Esophagus squamous epithelium (tissue), 4 donors: ENCODE measurements at regions not wholly inside any gene's neighbourhood (a gene's known extent, or its start where the extent isn't known, plus 50 kb on each side); places are given as distances from the start of the nearest gene placed in this dataset.

Experiments
- POLR2A ChIP-seq, 4 donors: fragments of 450-650 bp; IDR thresholded peaks; one replicate each; pipeline ENCODE4 v1.6.1; 2017; ENCODE audit warnings: antibody characterized with exemption in 4 of 4, mild to moderate bottlenecking in 4 of 4, moderate library complexity in 3 of 4
- TF ChIP-seq, protein P1 (sequence below), 6 experiments: fragments of 450-650 bp in 4 of 6; fragments of 200-600 bp in 2 of 6; sonication (generic) in 2 of 6; IDR thresholded peaks; one replicate each; pipeline ENCODE4 v1.5.1; 2016 to 2019; ENCODE audit warnings: antibody characterized with exemption in 6 of 6, mild to moderate bottlenecking in 4 of 6, moderate library complexity in 4 of 6

DNA sequence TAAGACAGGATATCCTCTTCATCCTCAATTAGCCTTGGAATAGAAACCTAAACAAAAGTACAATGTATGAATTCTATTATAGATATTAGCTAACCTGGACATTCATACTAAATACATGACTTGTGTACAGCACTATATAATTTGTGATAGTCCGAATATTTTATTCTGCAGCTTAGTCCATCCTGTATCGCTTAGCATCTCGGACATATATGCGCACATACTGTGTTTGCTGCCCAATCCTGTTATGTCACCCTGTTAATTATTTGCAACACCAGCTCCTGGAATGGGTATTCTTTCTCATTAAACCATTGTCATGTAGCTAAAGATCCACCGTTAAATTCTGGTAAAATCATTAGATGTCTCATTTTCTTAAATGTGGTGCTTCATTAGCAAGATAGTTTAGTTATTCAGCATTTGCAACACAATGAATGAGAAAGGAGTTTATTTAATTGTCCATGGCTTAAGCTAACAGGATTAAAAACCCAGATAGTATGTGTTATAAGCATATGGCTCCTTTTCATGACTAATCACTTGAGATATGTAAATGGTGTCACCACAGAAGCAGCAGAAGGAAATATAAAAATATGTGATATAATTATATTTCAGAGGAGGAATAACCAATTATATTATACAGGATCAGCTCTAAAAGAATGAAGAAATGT lies 156.0 kb upstream of the ARHGAP5 start:
- TF ChIP-seq, protein P1, sequence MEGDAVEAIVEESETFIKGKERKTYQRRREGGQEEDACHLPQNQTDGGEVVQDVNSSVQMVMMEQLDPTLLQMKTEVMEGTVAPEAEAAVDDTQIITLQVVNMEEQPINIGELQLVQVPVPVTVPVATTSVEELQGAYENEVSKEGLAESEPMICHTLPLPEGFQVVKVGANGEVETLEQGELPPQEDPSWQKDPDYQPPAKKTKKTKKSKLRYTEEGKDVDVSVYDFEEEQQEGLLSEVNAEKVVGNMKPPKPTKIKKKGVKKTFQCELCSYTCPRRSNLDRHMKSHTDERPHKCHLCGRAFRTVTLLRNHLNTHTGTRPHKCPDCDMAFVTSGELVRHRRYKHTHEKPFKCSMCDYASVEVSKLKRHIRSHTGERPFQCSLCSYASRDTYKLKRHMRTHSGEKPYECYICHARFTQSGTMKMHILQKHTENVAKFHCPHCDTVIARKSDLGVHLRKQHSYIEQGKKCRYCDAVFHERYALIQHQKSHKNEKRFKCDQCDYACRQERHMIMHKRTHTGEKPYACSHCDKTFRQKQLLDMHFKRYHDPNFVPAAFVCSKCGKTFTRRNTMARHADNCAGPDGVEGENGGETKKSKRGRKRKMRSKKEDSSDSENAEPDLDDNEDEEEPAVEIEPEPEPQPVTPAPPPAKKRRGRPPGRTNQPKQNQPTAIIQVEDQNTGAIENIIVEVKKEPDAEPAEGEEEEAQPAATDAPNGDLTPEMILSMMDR (IDR thresholded peaks at IDR 0.05): no peak
- TF ChIP-seq POLR2A (IDR thresholded peaks at IDR 0.05): no peak
